ENCODE measurements at regions not wholly inside any gene's neighbourhood (a gene's known extent, or its start where the extent isn't known, plus 50 kb on each side); places are given as distances from the start of the nearest gene placed in this dataset.
"Not testable (repeated sequence)": the region's sequence is repeated elsewhere in the genome, so short reads cannot be mapped to it uniquely, and the experiment has no call there.

GRCh38 chr2:129828792-129829191, 150.7 kb upstream of the RAB6C start:
- peaks cover 13% of the 10 kb centered on the region for H3K4me1 Mint-ChIP-seq
- peaks cover 27% of the 10 kb centered on the region for H3K9me3 Mint-ChIP-seq
- POLR2A ChIA-PET, result no interaction called here
- no peak overlapping the region for H3K4me3 Mint-ChIP-seq
- peaks cover 21% of the 10 kb centered on the region for H3K36me3 Mint-ChIP-seq
- DNase-seq (ENCODE audit: low spot score) (no peak), ATAC-seq (no peak)
- CTCF ChIA-PET, result no interaction called here
- H3K27me3 Mint-ChIP-seq (ENCODE audit: low read depth), result no peaks in the 10 kb centered on the region; the same call in 1 of the 2 replicates
- TF ChIP-seq ZNF232 (CRISPR knock-in tag; IDR thresholded peaks at IDR 0.05) (no peak), ETV6 (CRISPR knock-in tag; IDR thresholded peaks at IDR 0.05) (no peak), CREM (CRISPR knock-in tag; IDR thresholded peaks at IDR 0.05) (no peak), RELA (CRISPR knock-in tag; IDR thresholded peaks at IDR 0.05; ENCODE audit: borderline replicate concordance) (no peak), ZMAT4 (CRISPR knock-in tag; IDR thresholded peaks at IDR 0.05) (no peak), NR2C2 (CRISPR knock-in tag; IDR thresholded peaks at IDR 0.05) (no peak), ATF2 (CRISPR knock-in tag; IDR thresholded peaks at IDR 0.05; ENCODE audit: borderline replicate concordance, low read depth) (no peak), EMX1 (CRISPR knock-in tag; IDR thresholded peaks at IDR 0.05) (no peak), ZBTB43 (CRISPR knock-in tag; IDR thresholded peaks at IDR 0.05) (no peak), JUN (CRISPR knock-in tag; IDR thresholded peaks at IDR 0.05) (no peak), GTF2I (CRISPR knock-in tag; conservative IDR thresholded peaks at IDR 0.05) (no peak), NFYB (CRISPR knock-in tag; conservative IDR thresholded peaks at IDR 0.05; ENCODE audit: low read depth) (no peak), CBFB (CRISPR knock-in tag; IDR thresholded peaks at IDR 0.05; ENCODE audit: low read depth) (no peak), TP53 (CRISPR knock-in tag; IDR thresholded peaks at IDR 0.05) (no peak), KAT7 (CRISPR knock-in tag; IDR thresholded peaks at IDR 0.05; ENCODE audit: borderline replicate concordance) (no peak)
- no peak overlapping the region for H3K27ac Mint-ChIP-seq

- peaks cover 27% of the 10 kb centered on the region for H3K9me3 Mint-ChIP-seq
- DNase-seq (ENCODE audit: low spot score) (no peak), ATAC-seq (no peak)
- H3K4me1 Mint-ChIP-seq, result peaks cover 13% of the 10 kb centered on the region
- H3K27ac Mint-ChIP-seq, result no peak overlapping the region
- CTCF ChIA-PET, result no interaction called here
- no peak for TF ChIP-seq SMAD4 (CRISPR knock-in tag; IDR thresholded peaks at IDR 0.05)
- TF ChIP-seq ZNF512 (CRISPR knock-in tag; IDR thresholded peaks at IDR 0.05; ENCODE audit: borderline replicate concordance), result no peak
- TF ChIP-seq GABPB1 (CRISPR knock-in tag; IDR thresholded peaks at IDR 0.05), result no peak
- TF ChIP-seq MLX (CRISPR knock-in tag; IDR thresholded peaks at IDR 0.05), result no peak
- no peak for TF ChIP-seq JUN (CRISPR knock-in tag; IDR thresholded peaks at IDR 0.05)
- POLR2A ChIA-PET, result no interaction called here
- H3K4me3 Mint-ChIP-seq, result no peak overlapping the region
- peaks cover 21% of the 10 kb centered on the region for H3K36me3 Mint-ChIP-seq
- H3K27me3 Mint-ChIP-seq (ENCODE audit: low read depth), result no peaks in the 10 kb centered on the region; the same call in 1 of the 2 replicates
These were observed 149.9 kb upstream of the RAB6C start for GRCh38 chr2:129829588-129829987.

GRCh38 chr2:129831018-129831417, 148.4 kb upstream of the RAB6C start:
- no peak for ATAC-seq
- Mint-ChIP-seq H3K27me3 (ENCODE audit: low read depth) (no peaks in the 10 kb centered on the region; the same call in 1 of the 2 replicates), H3K9me3 (peaks cover 27% of the 10 kb centered on the region), H3K36me3 (peaks cover 21% of the 10 kb centered on the region), H3K27ac (no peak overlapping the region), H3K4me1 (peaks cover 13% of the 10 kb centered on the region), H3K4me3 (no peak overlapping the region)
- DNase-seq (ENCODE audit: low spot score), result no peak
- CTCF ChIA-PET, result no interaction called here
- TF ChIP-seq ETV6 (CRISPR knock-in tag; IDR thresholded peaks at IDR 0.05) (no peak), E2F4 (CRISPR knock-in tag; IDR thresholded peaks at IDR 0.05; ENCODE audit: borderline replicate concordance, low read depth) (no peak), ZNF219 (CRISPR knock-in tag; IDR thresholded peaks at IDR 0.05; ENCODE audit: borderline replicate concordance) (no peak)
- POLR2A ChIA-PET, result no interaction called here

- H3K4me3 Mint-ChIP-seq; H3K4me1 Mint-ChIP-seq; ATAC-seq; H3K27ac Mint-ChIP-seq; CTCF ChIA-PET; POLR2A ChIA-PET; DNase-seq (ENCODE audit: low spot score); H3K27me3 Mint-ChIP-seq (ENCODE audit: low read depth): not testable (repeated sequence)
- Mint-ChIP-seq H3K36me3 (peaks cover 21% of the 10 kb centered on the region), H3K9me3 (peaks cover 27% of the 10 kb centered on the region)
These were observed 146.0 kb upstream of the RAB6C start for GRCh38 chr2:129833465-129833864.
